Breast epithelium (tissue), 4 donors: ENCODE measurements at regions not wholly inside any gene's neighbourhood (a gene's known extent, or its start where the extent isn't known, plus 50 kb on each side); places are given as distances from the start of the nearest gene placed in this dataset.
"Not testable (repeated sequence)": the region's sequence is repeated elsewhere in the genome, so short reads cannot be mapped to it uniquely, and the experiment has no call there.

Experiments
- DNase-seq, 2 donors: peaks; one replicate each; pipeline ENCODE4 v3.0.0-alpha.2; 2019; ENCODE audit warnings: low spot score in 2 of 2
- H3K27ac ChIP-seq, 2 donors: fragments of 200-600 bp; sonication (generic) in 1 of 2; one replicate each; pipeline ENCODE4 v1.5.1; 2016 to 2019; ENCODE audit warnings: mild to moderate bottlenecking in 1 of 2
- H3K27me3 ChIP-seq, 2 donors: fragments of 200-600 bp; sonication (generic) in 1 of 2; one replicate each; pipeline versions ENCODE4 v1.5.1 to v1.6.0; 2017 to 2019; ENCODE audit warnings: control low read depth in 1 of 2, mild to moderate bottlenecking in 1 of 2
- H3K36me3 ChIP-seq: fragments of 200-600 bp; one replicate; pipeline ENCODE4 v1.5.1; 2019
- H3K4me1 ChIP-seq, 2 donors: fragments of 200-600 bp; sonication (generic); one replicate each; pipeline ENCODE4 v1.5.1; 2016 to 2019; ENCODE audit warnings: control low read depth in 1 of 2
- H3K4me3 ChIP-seq, 3 donors: fragments of 200-600 bp; sonication (generic); 1 replicate in 2 of 3; 2 replicates in 1 of 3; pipeline ENCODE4 v1.5.1; 2016 to 2019; ENCODE audit warnings: mild to moderate bottlenecking in 3 of 3, moderate library complexity in 2 of 3
- H3K9me3 ChIP-seq, 2 donors: fragments of 200-600 bp; sonication (generic) in 1 of 2; one replicate each; pipeline ENCODE4 v1.5.1; 2016 to 2019; ENCODE audit warnings: control low read depth in 1 of 2
- CTCF ChIP-seq, 3 donors: fragments of 450-650 bp; IDR thresholded peaks; one replicate each; pipeline ENCODE4 v1.5.1; 2016 to 2017; ENCODE audit warnings: antibody characterized with exemption in 3 of 3, mild to moderate bottlenecking in 3 of 3, moderate library complexity in 3 of 3
- POLR2A ChIP-seq: fragments of 450-650 bp; IDR thresholded peaks from one replicate; pipeline ENCODE4 v1.6.1; 2016; ENCODE audit warnings: antibody characterized with exemption, mild to moderate bottlenecking, moderate library complexity
- POLR2AphosphoS5 ChIP-seq, 3 donors: sonication (generic); formaldehyde crosslinking; IDR thresholded peaks; one replicate each; pipeline ENCODE4 v1.6.1; 2017; ENCODE audit warnings: antibody characterized with exemption in 3 of 3
- intact Hi-C: fragments of 100-400 bp; cut with DNase I; formaldehyde crosslinking; loops from one replicate; pipeline ENCODE4 v1.15.1; 2023; ENCODE audit warnings: low total_unique reads

- TF ChIP-seq POLR2A (no peak), POLR2AphosphoS5 (IDR thresholded peaks at IDR 0.05) (no peak), CTCF (IDR thresholded peaks at IDR 0.05) (peak; percentile 65 to 95 (median 85))
- no peak overlapping the region for H3K27ac ChIP-seq
- no peaks in the 10 kb centered on the region for H3K36me3 ChIP-seq
- H3K27me3 ChIP-seq: no peaks in the 10 kb centered on the region
- H3K4me3 ChIP-seq: no peak overlapping the region
- intact Hi-C loops: loop anchor here (5.0 kb wide), 1 partner anchor 344 kb away; no protein-coding TSS in a partner anchor
- H3K4me1 ChIP-seq: no peaks in the 10 kb centered on the region
- DNase-seq: no peak
- H3K9me3 ChIP-seq: no peaks in the 10 kb centered on the region
These were observed 203.1 kb upstream of the EDNRB start for GRCh38 chr13:78121459-78122348.

- Histone ChIP-seq H3K27me3 (no peaks in the 10 kb centered on the region), H3K9me3 (peaks cover 0 to 3% of the 10 kb centered on the region in 2 donors), H3K36me3 (no peaks in the 10 kb centered on the region), H3K4me1 (no peaks in the 10 kb centered on the region), H3K27ac (no peak overlapping the region), H3K4me3 (no peak overlapping the region)
- no peak for DNase-seq
- intact Hi-C loops: loop anchor here (5.0 kb wide), 1 partner anchor 344 kb away; no protein-coding TSS in a partner anchor
- no peak for TF ChIP-seq POLR2AphosphoS5 (IDR thresholded peaks at IDR 0.05)
- TF ChIP-seq POLR2A: no peak
These were observed 202.4 kb upstream of the EDNRB start for GRCh38 chr13:78121001-78121400.

- not testable (repeated sequence) for H3K4me1 ChIP-seq, DNase-seq, H3K4me3 ChIP-seq, H3K9me3 ChIP-seq, H3K36me3 ChIP-seq, H3K27me3 ChIP-seq, H3K27ac ChIP-seq
- intact Hi-C loops: loop anchor here (5.0 kb wide), 1 partner anchor 343 kb away; no protein-coding TSS in a partner anchor
These were observed 201.5 kb upstream of the EDNRB start for GRCh38 chr13:78120144-78120543.

- DNase-seq, intact Hi-C loops, H3K27ac ChIP-seq, H3K4me3 ChIP-seq, H3K36me3 ChIP-seq, H3K9me3 ChIP-seq, H3K4me1 ChIP-seq, H3K27me3 ChIP-seq: not testable (repeated sequence)
These were observed 198.4 kb upstream of the EDNRB start for GRCh38 chr13:78117070-78117469.

GRCh38 chr13:78105656-78106055, 187.0 kb upstream of the EDNRB start:
- H3K9me3 ChIP-seq: no peaks in the 10 kb centered on the region
- no peak overlapping the region for H3K27ac ChIP-seq
- no peaks in the 10 kb centered on the region for H3K27me3 ChIP-seq
- DNase-seq: no peak
- H3K4me3 ChIP-seq: no peak overlapping the region
- H3K36me3 ChIP-seq: no peaks in the 10 kb centered on the region
- no peak for TF ChIP-seq POLR2AphosphoS5 (IDR thresholded peaks at IDR 0.05)
- no peak for TF ChIP-seq CTCF (IDR thresholded peaks at IDR 0.05)
- TF ChIP-seq POLR2A: no peak
- intact Hi-C loops: no loop called here
- H3K4me1 ChIP-seq: no peaks in the 10 kb centered on the region

- no peaks in the 10 kb centered on the region for H3K4me1 ChIP-seq
- TF ChIP-seq CTCF (IDR thresholded peaks at IDR 0.05) (no peak), POLR2A (no peak), POLR2AphosphoS5 (IDR thresholded peaks at IDR 0.05) (no peak)
- no peak overlapping the region for H3K4me3 ChIP-seq
These were observed 185.3 kb upstream of the EDNRB start for GRCh38 chr13:78103936-78104335.

More at GRCh38 chr13:78103936-78104335, 185.3 kb upstream of the EDNRB start:
- intact Hi-C loops: no loop called here
- no peaks in the 10 kb centered on the region for H3K36me3 ChIP-seq
- H3K9me3 ChIP-seq: no peaks in the 10 kb centered on the region
- H3K27me3 ChIP-seq: no peaks in the 10 kb centered on the region
- H3K27ac ChIP-seq: no peak overlapping the region
- no peak for DNase-seq
